Spleen (tissue), 11 donors: ENCODE measurements at regions not wholly inside any gene's neighbourhood (a gene's known extent, or its start where the extent isn't known, plus 50 kb on each side); places are given as distances from the start of the nearest gene placed in this dataset.
A peak's percentile ranks its signal among the peaks of the same experiment; 100 is the strongest.

ENCODE experiments used
- DNase-seq: peaks from one replicate; pipeline ENCODE4 v3.0.0-alpha.2; 2020
- H3K27ac ChIP-seq, 8 donors: fragments of 200-600 bp; sonication (generic) in 7 of 8; 1 replicate in 4 of 8; 2 replicates in 4 of 8; pipeline versions ENCODE4 v1.5.0 to v1.8.0; 2016 to 2021; ENCODE audit warnings: inconsistent platforms in 4 of 8, mild to moderate bottlenecking in 4 of 8, moderate library complexity in 1 of 8
- H3K27me3 ChIP-seq, 7 donors: fragments of 200-600 bp; sonication (generic) in 6 of 7; replicated peaks in 1 of 7; 1 replicate in 4 of 7; 2 replicates in 3 of 7; pipeline versions ENCODE4 v1.5.0 to v1.8.0; 2016 to 2021; ENCODE audit warnings: inconsistent platforms in 3 of 7, mild to moderate bottlenecking in 1 of 7
- H3K36me3 ChIP-seq, 6 donors: fragments of 200-600 bp; sonication (generic) in 5 of 6; 1 replicate in 4 of 6; 2 replicates in 2 of 6; pipeline versions ENCODE4 v1.5.0 to v1.8.0; 2016 to 2021; ENCODE audit warnings: inconsistent platforms in 2 of 6
- H3K4me1 ChIP-seq, 6 donors: fragments of 200-600 bp; sonication (generic) in 5 of 6; 1 replicate in 3 of 6; 2 replicates in 3 of 6; pipeline versions ENCODE4 v1.5.0 to v1.8.0; 2016 to 2021; ENCODE audit warnings: inconsistent platforms in 3 of 6
- H3K4me3 ChIP-seq, 8 donors: fragments of 200-600 bp; sonication (generic) in 7 of 8; 1 replicate in 4 of 8; 2 replicates in 4 of 8; pipeline versions ENCODE4 v1.5.0 to v1.8.0; 2016 to 2021; ENCODE audit warnings: inconsistent platforms in 4 of 8, mild to moderate bottlenecking in 4 of 8, moderate library complexity in 2 of 8
- H3K9me3 ChIP-seq, 8 donors: fragments of 200-600 bp; sonication (generic) in 7 of 8; 1 replicate in 4 of 8; 2 replicates in 4 of 8; pipeline versions ENCODE4 v1.5.0 to v1.8.0; 2016 to 2021; ENCODE audit warnings: inconsistent platforms in 4 of 8
- CTCF ChIP-seq, 11 experiments: fragments of 200-600 bp in 7 of 11; fragments of 450-650 bp in 4 of 11; sonication (generic) in 4 of 11; IDR thresholded peaks in 8 of 11; conservative IDR thresholded peaks in 3 of 11; 1 replicate in 7 of 11; 2 replicates in 4 of 11; pipeline versions ENCODE4 v1.4.0 to v1.8.0; 2016 to 2021; ENCODE audit warnings: antibody characterized with exemption in 11 of 11, inconsistent platforms in 4 of 11, mild to moderate bottlenecking in 1 of 11
- POLR2A ChIP-seq, 3 donors: fragments of 450-650 bp; IDR thresholded peaks; one replicate each; pipeline ENCODE4 v1.5.1; 2017; ENCODE audit warnings: antibody characterized with exemption in 3 of 3, mild to moderate bottlenecking in 1 of 3
- POLR2AphosphoS5 ChIP-seq, 3 donors: sonication (generic); formaldehyde crosslinking; IDR thresholded peaks; one replicate each; pipeline ENCODE4 v1.5.1; 2017; ENCODE audit warnings: antibody characterized with exemption in 3 of 3
- WGBS, 5 donors: extraction: QIAGEN DNeasy Blood & Tissue Kit in 3 of 5; methylation state at CpG; one replicate each; pipeline versions ENCODE4 v1.1.5 to v1.1.7; 2013 to 2018; 5-methylcytosine and 5-hydroxymethylcytosine counted together
- intact Hi-C: fragments of 100-400 bp; cut with DNase I; formaldehyde crosslinking; loops from one replicate; pipeline ENCODE4 v1.15.0; 2023; ENCODE audit warnings: low total_unique reads
- donor health status: healthy with polysubstance abuse.
- donor health status: DM: no; HTN: no; CAD: no; lungs with moderate emphysema.
- donor health status: DM: no; HTN: no; CAD: no.
- donor health status: Bipolar disorder and iron deficiency.
- donor health status: healthy.
- donor health status: DM: no; HTN: no; CAD: no.
- donor health status: DM: yes; HTN: yes; CAD: no.

DNA sequence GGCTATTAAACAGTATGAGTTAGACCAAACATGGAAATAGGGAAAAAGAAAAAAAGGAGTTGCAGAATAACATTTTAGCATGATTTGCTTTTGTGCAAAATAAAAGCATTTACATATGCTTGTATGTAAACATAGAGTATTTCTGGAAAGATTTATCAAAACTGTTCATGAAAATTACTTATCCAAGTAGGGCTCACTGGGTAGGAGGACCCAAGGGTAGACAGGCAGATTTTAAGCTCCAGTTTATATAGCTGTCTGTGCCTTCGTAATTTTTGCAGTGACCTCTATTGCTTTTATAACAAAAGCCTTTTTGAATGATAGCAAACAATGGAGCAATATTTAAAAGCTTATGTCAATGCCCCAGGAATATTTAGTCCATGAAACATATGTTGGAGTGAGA, 228.8 kb upstream of the IRF2BP2 start:
- no peak for DNase-seq
- 92 to 97% (median 93%) methylated on average over 1 of the region's 1 CpG for WGBS, 5 donors
- TF ChIP-seq POLR2A (IDR thresholded peaks at IDR 0.05), result no peak
- TF ChIP-seq POLR2AphosphoS5 (IDR thresholded peaks at IDR 0.05), result no peak
- no peak for TF ChIP-seq CTCF (IDR thresholded peaks at IDR 0.05 in 8 of 11, conservative IDR thresholded peaks at IDR 0.05 in 3 of 11)
- Histone ChIP-seq H3K27me3 (no peaks in the 10 kb centered on the region), H3K9me3 (no peaks in the 10 kb centered on the region), H3K4me3 (no peak overlapping the region), H3K36me3 (no peaks in the 10 kb centered on the region), H3K27ac (peak overlapping the region in 3 of 8 donors; percentile 57 to 64 (median 61)), H3K4me1 (peaks cover 13 to 74% (median 27%) of the 10 kb centered on the region in 6 donors)
- intact Hi-C loops, result no loop called here

DNA sequence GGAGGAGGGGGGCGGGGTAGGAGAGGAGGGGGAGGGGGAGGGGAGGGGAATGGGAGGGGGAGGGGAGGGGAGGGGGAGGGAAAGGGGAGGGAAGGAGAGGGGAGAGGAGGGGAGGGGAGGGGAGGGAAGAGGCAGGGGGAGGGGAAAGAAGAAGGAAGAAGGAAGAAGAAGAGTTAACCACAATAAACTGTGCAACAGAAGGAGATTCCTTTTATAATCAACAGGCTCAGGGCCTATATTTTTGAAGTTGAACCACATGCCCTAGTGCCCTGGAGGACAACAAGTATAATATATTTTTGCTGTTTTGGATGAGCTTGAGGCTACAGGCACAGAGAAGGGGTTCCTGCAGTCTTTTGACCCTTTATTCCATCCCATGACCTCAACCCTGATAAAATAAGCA, 228.2 kb upstream of the IRF2BP2 start:
- TF ChIP-seq POLR2AphosphoS5 (IDR thresholded peaks at IDR 0.05), result no peak
- TF ChIP-seq POLR2A (IDR thresholded peaks at IDR 0.05), result no peak
- TF ChIP-seq CTCF (IDR thresholded peaks at IDR 0.05 in 8 of 11, conservative IDR thresholded peaks at IDR 0.05 in 3 of 11), result no peak
- WGBS, 5 donors, result 86% methylated on average over 1 of the region's 1 CpG; no CpG with 5 or more reads in 4 of the 5 donors
- H3K27ac ChIP-seq, result peak overlapping the region in 3 of 8 donors; percentile 57 to 64 (median 61)
- H3K9me3 ChIP-seq, result no peaks in the 10 kb centered on the region
- peaks cover 6 to 68% (median 22%) of the 10 kb centered on the region in 6 donors for H3K4me1 ChIP-seq
- no peak for DNase-seq
- H3K36me3 ChIP-seq, result no peaks in the 10 kb centered on the region
- no peak overlapping the region for H3K4me3 ChIP-seq
- H3K27me3 ChIP-seq, result no peaks in the 10 kb centered on the region
- intact Hi-C loops, result no loop called here

GRCh38 chr1:234837713-234838112, 227.7 kb upstream of the IRF2BP2 start:
- no peak overlapping the region for H3K4me3 ChIP-seq
- H3K4me1 ChIP-seq, result peaks cover 5 to 63% (median 17%) of the 10 kb centered on the region in 6 donors
- H3K9me3 ChIP-seq, result no peaks in the 10 kb centered on the region

DNA sequence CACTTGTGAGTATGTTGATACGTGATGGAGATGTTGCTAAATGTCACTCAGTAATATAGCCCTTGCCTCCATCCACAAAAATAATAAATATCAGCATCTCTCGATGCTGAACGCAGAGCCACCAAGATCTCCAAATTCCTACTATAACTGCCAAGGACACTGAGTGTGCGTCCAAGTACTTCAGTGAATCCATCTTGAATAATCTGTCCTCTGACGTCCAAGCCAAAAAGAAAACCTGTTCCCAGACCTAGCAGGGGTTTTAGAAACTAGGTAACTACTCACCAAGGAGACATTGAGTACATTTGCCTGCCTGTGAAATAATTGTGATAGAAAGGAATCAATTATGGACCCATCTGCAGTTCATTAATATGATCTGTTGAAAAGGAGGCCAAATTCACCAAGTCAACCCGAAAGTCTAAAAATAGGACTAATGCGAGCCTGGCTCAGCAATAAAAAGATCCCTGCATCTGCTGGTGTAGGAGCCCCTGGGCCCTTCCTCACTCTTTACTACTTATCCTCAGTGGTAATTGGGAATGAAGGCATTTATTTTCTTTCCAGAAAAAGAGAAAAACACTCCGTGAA, 226.9 kb upstream of the IRF2BP2 start:
- TF ChIP-seq POLR2AphosphoS5 (IDR thresholded peaks at IDR 0.05) (no peak), POLR2A (IDR thresholded peaks at IDR 0.05) (no peak), CTCF (IDR thresholded peaks at IDR 0.05 in 8 of 11, conservative IDR thresholded peaks at IDR 0.05 in 3 of 11) (no peak)
- H3K27ac ChIP-seq, result peak overlapping the region in 2 of 8 donors; percentile 35 to 36
- H3K27me3 ChIP-seq, result no peaks in the 10 kb centered on the region
- no peaks in the 10 kb centered on the region for H3K9me3 ChIP-seq
- 85 to 93% (median 88%) methylated on average over 8 of the region's 8 CpGs for WGBS, 5 donors
- no peak overlapping the region for H3K4me3 ChIP-seq
- H3K4me1 ChIP-seq, result peaks cover 0 to 55% (median 9%) of the 10 kb centered on the region in 6 donors
- no peaks in the 10 kb centered on the region for H3K36me3 ChIP-seq
- DNase-seq, result no peak
- intact Hi-C loops, result no loop called here

More at GRCh38 chr1:234837713-234838112, 227.7 kb upstream of the IRF2BP2 start:
- no peak for TF ChIP-seq POLR2AphosphoS5 (IDR thresholded peaks at IDR 0.05)
- TF ChIP-seq CTCF (IDR thresholded peaks at IDR 0.05 in 8 of 11, conservative IDR thresholded peaks at IDR 0.05 in 3 of 11), result no peak
- no peak for TF ChIP-seq POLR2A (IDR thresholded peaks at IDR 0.05)
- intact Hi-C loops, result no loop called here
- Histone ChIP-seq H3K27ac (no peak overlapping the region), H3K27me3 (no peaks in the 10 kb centered on the region), H3K36me3 (no peaks in the 10 kb centered on the region)
- DNase-seq, result no peak
